ENCODE measurements at regions not wholly inside any gene's neighbourhood (a gene's known extent, or its start where the extent isn't known, plus 50 kb on each side); places are given as distances from the start of the nearest gene placed in this dataset.
A peak's percentile ranks its signal among the peaks of the same experiment; 100 is the strongest.

GRCh38 chr11:131186629-131187101 is 183.8 kb upstream of the NTM start (continued):
- TF ChIP-seq, protein P1, sequence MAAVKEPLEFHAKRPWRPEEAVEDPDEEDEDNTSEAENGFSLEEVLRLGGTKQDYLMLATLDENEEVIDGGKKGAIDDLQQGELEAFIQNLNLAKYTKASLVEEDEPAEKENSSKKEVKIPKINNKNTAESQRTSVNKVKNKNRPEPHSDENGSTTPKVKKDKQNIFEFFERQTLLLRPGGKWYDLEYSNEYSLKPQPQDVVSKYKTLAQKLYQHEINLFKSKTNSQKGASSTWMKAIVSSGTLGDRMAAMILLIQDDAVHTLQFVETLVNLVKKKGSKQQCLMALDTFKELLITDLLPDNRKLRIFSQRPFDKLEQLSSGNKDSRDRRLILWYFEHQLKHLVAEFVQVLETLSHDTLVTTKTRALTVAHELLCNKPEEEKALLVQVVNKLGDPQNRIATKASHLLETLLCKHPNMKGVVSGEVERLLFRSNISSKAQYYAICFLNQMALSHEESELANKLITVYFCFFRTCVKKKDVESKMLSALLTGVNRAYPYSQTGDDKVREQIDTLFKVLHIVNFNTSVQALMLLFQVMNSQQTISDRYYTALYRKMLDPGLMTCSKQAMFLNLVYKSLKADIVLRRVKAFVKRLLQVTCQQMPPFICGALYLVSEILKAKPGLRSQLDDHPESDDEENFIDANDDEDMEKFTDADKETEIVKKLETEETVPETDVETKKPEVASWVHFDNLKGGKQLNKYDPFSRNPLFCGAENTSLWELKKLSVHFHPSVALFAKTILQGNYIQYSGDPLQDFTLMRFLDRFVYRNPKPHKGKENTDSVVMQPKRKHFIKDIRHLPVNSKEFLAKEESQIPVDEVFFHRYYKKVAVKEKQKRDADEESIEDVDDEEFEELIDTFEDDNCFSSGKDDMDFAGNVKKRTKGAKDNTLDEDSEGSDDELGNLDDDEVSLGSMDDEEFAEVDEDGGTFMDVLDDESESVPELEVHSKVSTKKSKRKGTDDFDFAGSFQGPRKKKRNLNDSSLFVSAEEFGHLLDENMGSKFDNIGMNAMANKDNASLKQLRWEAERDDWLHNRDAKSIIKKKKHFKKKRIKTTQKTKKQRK (IDR thresholded peaks at IDR 0.05; ENCODE audit: low read depth, low read length): no peak
- TF ChIP-seq ZBTB40 (IDR thresholded peaks at IDR 0.05; ENCODE audit: borderline replicate concordance): no peak
- TF ChIP-seq, protein P2, sequence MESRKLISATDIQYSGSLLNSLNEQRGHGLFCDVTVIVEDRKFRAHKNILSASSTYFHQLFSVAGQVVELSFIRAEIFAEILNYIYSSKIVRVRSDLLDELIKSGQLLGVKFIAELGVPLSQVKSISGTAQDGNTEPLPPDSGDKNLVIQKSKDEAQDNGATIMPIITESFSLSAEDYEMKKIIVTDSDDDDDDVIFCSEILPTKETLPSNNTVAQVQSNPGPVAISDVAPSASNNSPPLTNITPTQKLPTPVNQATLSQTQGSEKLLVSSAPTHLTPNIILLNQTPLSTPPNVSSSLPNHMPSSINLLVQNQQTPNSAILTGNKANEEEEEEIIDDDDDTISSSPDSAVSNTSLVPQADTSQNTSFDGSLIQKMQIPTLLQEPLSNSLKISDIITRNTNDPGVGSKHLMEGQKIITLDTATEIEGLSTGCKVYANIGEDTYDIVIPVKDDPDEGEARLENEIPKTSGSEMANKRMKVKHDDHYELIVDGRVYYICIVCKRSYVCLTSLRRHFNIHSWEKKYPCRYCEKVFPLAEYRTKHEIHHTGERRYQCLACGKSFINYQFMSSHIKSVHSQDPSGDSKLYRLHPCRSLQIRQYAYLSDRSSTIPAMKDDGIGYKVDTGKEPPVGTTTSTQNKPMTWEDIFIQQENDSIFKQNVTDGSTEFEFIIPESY (IDR thresholded peaks at IDR 0.05): no peak
- TF ChIP-seq ZSCAN29 (IDR thresholded peaks at IDR 0.05): no peak
- peak in 1 of 2 experiments; percentile 89; a peak in 2 of 3 replicates for TF ChIP-seq EGR1 (IDR thresholded peaks at IDR 0.05; ENCODE audit: borderline replicate concordance in 1 of 2, low read depth in 2 of 2, low read length in 2 of 2)
- TF ChIP-seq TAF1 (IDR thresholded peaks at IDR 0.05; ENCODE audit: borderline replicate concordance, low read depth, low read length): peak; percentile 49; the same call in 1 of the 2 replicates
- TF ChIP-seq RELB (IDR thresholded peaks at IDR 0.05; ENCODE audit: low read depth): peak; percentile 96
- peak; percentile 22; the same call in 1 of the 2 replicates for TF ChIP-seq CHD2 (IDR thresholded peaks at IDR 0.05; ENCODE audit: borderline replicate concordance, low read depth, low read length)
- no peak for TF ChIP-seq NR2C2 (IDR thresholded peaks at IDR 0.05; ENCODE audit: borderline replicate concordance, control insufficient read depth, insufficient read length, low read depth)
- peak; percentile 42 for TF ChIP-seq MEF2B (IDR thresholded peaks at IDR 0.05; ENCODE audit: partially characterized antibody, poor library complexity, severe bottlenecking)
- TF ChIP-seq CBX3 (IDR thresholded peaks at IDR 0.05; ENCODE audit: borderline replicate concordance, low read depth): no peak
- TF ChIP-seq NFYB (IDR thresholded peaks at IDR 0.05; ENCODE audit: insufficient read depth, low read depth, low read length): no peak
- no peak for TF ChIP-seq TARDBP (IDR thresholded peaks at IDR 0.05; ENCODE audit: borderline replicate concordance)
- TF ChIP-seq IRF4 (IDR thresholded peaks at IDR 0.05; ENCODE audit: low read depth, low read length): 0 out of 2 replicates have a peak, but pooled peaks have one; percentile 30

Measured in GM12878 (cell line).